HL-60/S4 treated with retinoic acid at 250 ng/mL for 4 days and 3 days (cell line): ENCODE measurements at regions not wholly inside any gene's neighbourhood (a gene's known extent, or its start where the extent isn't known, plus 50 kb on each side); places are given as distances from the start of the nearest gene placed in this dataset.

Experiments
- in situ Hi-C: fragments of 300-500 bp; cut with MboI; formaldehyde crosslinking; loops from 2 replicates; pipeline ENCODE4 v1.7.0; 2022; ENCODE audit warnings: low sequenced_read_pairs

DNA sequence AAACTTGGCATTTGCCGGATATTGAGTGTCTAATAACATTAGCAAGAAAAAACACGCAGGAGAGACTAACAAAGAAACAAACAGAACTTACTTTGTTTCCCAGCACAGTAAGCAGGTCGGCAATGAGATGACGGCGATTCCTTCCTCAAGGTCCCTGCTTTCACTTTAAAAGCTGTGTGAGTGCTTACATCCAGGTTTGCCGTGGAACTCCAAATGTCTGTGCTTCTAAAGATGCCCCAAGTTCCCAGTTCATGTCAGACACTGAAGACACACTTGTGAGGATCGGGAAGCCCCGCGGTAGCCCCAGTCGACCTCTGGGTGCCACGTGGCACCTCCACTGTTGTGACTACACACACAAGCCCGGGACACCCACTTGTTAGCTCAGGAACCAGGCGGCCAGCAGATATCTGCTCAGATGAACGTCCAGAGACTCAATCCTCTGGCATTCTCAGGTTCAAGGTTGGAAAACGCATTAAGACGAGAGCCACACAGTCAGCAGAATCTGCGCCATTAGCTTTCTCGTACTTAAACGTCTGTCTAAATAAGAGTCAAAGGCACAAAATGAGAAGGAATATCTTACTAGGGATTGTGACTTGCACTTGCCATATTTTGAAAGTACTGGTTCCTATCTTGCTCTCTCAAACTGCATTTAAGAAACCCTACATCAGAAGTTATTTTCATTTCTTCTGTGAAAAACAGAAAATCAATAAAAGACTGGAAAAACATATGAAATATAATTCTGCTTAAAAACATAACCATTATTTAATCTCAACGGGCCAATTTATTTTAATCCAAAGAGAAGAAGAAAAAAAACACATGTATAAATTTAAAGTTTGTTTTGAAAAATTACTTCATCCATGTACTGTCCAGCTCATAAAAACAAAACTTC, 207.6 kb upstream of the KLF14 start:
- in situ Hi-C loops, result no loop called here

DNA sequence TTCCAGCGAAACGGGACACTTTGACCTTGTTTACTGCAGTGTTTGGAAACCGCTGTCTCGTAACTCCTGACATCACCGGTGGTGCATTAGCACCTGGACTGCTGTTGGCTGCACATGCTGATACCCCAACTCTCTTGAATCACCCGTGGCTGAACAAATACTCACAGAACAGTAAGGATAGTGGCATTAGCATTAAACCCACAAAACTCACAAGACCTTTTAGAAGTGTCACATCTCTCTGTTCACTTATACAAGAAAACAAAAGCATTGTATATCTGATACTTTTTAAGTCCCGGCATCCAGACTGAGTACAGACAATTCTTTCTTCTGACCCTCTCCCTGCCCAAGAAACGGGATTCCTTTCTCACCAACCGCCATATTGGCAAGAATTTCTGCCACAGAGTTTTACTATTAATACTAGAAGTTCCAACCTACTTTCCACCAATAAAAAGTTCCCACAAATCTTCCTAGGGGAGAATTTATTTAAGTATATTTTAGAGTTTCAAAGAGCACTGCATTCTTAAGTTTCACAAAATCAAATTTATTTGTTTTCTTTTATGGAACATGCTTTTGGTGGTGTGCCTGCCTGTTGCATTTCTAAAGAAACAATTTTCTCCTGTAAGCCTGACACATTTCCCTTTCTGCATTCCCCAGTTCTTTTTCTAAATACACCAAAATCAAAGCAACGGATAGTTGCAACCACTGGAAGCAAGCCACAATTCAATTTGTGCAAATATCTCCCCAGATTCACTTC, 208.4 kb upstream of the KLF14 start:
- in situ Hi-C loops, result no loop called here

DNA sequence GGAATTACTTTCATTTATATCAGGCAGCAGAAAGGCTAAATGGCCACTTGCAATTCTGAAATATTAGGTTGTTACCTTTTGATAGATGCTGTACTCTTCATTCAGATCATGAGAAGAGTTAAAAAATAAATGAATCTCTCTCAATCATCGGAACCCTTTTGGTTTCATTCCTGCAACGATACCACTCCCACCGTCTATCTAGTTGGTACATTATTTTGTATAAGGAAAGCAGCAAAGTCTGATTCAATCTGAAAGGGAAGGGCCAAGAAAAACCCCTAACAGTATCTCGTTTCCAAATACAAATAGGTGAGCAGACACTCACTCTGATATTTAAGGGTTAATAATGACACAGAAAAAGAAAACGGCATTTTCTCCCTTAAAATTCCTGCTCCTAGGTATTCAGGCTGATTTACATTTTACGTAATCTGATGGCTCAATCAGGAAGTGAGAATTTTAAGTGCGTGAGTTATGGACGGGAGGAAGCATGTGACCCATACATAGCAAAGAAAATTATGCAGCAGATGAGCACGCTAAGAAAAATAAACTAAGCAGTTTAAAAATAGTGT, 209.4 kb upstream of the KLF14 start:
- in situ Hi-C loops, result no loop called here

DNA sequence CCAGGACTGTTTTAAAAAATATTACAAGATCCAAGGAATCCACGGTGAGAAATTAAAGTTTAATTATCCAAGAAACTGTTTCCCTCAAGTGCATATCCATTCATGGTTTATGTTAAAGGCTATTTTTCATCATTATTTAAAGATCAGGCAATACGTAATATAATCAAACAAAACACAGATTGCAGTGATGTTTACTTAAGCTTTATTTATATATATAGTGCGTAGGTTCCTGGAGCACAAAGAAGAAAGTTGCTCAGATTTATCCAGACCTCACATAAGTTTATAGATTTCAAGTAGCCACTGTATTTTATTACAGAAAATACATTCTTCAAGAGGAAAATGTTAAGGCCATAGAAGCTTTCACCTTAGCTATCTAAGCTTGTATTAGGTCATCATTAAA, 210.0 kb upstream of the KLF14 start:
- in situ Hi-C loops, result no loop called here

DNA sequence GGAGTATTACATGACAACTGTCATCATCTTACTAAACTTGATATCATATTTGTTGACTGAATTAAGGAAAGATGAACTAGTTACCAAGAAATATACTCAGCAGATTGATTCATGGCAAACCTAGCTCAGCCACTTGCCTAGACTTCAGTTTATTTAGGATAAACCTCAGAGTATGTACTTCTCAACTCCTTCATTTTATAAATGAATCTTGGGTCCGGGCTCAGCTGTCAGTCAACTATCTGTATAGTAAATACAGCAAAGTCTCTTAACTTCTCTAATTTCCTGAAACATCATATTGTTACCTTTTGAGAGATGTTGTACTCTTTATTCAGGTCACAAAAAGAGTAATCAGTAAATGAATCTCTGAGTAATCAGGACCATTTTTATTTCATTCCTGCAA, 211.0 kb upstream of the KLF14 start:
- in situ Hi-C loops, result no loop called here

DNA sequence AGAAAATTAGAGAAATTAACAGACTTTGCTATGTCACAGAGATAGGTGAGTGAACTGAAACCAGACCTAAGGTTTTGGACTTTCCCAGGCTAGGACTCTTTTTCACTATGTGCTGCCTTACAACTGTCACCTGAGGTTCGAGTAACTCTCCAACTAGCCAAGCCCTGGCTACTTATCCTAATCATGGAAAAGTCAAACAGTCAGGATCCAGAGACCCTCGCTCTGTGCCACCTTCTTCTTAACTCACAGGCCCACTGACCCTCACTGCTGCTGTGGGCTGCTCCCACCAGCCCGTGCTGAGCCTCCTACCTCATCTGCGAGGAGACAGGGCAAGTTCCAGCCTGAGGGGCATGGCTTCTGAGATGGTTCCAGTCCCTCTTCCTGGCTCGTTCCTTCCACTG, 211.4 kb upstream of the KLF14 start:
- in situ Hi-C loops, result no loop called here

DNA sequence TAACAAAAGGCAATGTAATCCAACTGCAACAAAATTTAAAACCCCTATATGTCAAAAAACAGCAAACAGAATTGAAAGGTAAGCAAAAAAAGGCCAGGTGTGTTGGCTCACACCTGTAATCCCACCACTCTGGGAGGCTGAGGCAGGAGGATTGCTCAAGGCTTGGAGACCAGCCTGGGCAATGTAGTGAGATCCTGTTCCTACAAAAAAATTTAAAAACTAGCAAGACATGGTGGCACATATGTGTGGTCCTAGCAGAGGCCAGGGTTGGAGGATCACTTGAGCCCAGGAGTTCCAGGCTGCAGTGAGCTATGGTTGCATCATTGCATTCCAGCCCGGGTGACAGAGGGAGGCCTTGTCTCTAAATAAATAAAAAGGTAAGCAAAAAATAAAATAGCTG, 212.1 kb upstream of the KLF14 start:
- in situ Hi-C loops, result no loop called here

DNA sequence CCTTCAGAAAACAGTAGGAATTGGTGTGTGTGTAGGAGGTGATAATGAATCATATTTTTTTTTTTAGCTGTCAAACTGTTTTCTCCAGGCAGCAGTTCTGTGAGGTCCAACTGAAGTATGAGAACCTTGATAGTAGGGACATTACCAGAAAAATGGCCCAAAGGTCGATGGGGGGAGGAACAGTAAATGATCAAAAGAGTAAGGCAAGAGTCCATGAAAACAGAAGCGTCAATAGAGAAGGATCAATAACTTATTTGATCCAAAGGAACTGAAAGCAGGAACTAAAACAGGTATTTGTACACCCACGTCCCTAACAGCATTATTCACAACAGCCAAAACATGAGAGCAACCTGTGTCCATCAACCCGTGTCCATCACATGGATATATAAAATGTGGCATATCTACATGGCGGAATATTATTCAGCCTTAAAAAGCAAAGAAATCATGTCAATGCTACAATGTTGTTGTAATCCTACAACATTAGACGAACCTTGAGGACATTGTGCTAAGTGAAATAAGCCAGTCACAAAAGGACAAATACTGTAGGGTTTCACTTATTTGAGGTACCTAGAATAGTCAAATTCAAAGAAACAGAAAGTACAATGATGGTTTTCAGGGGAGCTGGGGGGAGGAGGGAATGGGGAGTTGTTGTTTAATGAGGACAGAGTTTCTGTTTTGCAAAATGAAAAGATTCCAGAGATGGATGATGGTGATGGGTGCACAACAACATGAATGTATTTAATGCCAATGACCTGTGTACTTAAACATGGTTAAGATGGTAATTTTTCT, 214.0 kb upstream of the KLF14 start:
- in situ Hi-C loops, result no loop called here

DNA sequence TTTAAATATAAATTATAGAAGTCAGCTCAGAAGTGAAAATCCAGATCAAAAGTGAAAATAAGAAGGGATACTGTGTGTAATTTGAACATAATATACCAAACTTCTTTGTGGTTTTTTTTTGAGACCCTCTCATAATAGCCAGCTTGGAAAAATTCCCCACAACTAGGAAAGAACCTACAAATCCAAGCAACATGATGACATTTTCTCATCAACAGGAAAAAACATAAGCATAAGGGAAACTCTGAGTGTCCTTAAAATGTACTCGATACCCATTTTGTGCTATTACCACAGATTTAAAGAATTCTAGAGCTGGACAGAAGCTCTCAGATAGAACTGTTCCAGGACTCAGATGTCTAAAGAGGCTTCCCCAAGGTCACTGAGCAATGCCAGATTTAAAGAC, 214.8 kb upstream of the KLF14 start:
- in situ Hi-C loops, result no loop called here

DNA sequence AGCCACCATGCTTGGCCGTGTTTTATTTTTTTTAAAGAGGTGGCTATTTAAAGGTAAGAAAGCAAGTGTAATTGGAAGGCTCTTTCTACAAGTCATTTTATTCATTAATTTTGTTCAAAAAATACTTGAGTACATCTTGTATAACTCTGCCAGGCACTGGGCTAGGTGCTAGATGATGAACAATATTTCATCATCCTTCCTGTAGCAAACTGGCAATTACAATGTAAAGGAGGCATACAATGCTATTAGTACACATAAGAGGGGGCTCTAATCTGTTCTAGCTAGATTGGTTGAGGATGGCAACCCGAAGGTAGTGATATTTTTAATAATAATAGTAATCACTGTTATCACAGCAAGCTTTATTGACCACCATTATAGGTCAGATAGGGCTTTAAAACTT, 215.5 kb upstream of the KLF14 start:
- in situ Hi-C loops, result no loop called here

DNA sequence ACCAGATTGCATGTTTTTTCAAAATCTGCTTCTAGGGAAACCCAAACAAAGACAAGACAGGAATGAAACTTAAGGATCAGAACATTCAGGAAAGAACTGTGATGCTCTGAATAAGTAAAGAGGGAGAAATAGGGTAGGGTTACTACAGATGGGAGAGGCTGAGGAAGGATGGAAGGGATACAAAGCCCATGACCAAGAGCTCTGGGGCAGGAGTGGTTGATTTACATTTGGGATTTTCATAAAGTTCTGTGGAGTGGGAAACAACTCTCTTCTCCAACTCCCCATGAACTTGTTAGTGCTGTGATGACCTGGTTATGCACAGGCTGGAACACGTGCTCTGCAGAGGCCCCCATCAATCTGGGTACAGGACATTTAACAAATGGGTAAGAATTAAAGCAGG, 216.0 kb upstream of the KLF14 start:
- in situ Hi-C loops, result no loop called here

DNA sequence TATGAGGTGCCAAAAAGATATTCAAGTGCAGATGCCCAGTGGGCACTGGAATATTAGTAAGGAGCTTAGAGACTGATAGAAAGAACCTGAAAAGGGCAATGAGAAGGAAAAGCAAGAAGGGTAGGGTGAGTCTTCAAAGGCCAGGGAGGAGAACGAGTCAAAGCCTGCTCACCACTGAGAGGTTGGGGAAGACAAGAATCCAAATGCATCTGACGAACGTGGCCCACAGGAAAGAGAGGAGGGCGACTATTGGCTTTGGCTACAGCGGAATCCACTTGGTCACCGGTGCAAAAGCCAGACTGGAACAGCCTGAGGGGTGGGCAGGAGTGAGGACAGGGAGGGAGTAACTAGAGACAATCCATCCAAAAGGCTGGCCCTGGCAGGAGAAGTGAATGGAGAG, 216.7 kb upstream of the KLF14 start:
- in situ Hi-C loops, result no loop called here

DNA sequence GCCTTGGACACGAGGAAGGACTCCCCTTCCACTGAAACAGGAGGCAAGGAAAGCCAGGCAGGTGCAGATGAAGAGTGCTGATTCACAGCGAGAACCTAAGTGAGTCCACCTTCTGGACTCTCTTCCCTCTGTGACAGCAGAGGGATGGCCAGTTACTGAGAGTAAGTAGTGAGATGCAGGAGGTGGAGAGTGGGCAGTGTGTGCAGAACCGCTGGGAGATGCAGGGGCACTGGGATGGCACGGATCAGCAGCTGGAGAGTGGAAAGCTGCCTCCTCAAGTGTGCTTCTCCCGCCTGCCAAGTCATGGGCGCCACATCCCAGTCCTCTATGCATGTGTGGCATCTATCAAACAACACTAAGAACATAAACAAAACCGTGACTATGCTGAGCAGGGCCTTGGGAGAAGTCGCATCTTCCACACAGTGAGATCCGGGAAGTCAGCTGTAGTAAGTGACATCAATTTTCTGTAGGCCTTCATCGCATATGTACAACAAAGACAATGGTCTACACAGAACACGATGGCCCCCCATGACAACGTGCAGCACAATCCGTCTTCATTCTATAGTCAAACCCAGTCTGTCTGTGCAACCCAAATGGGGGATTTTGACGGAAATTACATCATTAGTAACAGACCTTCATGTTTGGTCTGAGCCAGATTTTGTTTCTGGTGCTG, 217.4 kb upstream of the KLF14 start:
- in situ Hi-C loops, result no loop called here

DNA sequence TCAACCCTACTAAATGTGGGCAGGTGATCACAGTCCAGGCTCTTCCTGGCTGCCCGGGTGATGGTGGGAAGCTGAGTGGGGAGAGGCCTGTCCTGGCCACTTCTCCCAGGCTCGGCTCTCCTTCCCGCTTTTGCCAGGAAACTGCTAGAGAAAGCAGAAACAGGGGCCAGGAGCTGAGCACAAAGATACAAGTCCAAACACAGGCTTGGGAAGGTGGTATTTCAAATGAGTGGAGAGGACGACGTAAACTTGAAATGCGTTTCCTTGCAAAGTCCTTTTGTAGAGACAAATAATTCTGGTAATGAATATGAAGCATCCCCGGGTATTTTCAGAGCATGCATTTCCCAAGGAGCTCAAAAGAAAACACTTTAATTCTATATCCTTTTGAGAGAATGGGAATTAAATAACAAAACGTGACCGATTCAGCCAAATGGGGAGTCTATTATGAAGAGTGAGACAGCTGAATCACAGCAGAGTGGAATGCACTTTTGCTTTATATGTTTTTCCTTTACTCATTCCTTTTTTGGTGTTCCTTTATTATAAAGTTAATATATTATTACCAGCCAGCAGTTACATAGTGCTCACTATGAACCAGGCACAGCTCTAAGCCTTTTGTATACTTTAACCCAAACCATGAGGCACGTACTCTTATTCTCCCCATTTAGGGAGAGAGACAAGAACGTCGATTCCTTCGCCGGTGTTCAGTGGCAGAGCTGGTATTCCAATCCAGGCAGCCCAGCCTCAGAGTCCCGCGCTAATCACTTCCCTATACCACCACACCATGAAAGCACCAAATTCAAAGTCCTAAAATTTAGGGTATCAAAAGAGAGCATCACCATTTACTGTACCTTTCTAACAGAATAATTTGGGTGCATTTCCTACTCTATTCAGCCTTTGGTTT, 218.2 kb upstream of the KLF14 start:
- in situ Hi-C loops, result no loop called here

DNA sequence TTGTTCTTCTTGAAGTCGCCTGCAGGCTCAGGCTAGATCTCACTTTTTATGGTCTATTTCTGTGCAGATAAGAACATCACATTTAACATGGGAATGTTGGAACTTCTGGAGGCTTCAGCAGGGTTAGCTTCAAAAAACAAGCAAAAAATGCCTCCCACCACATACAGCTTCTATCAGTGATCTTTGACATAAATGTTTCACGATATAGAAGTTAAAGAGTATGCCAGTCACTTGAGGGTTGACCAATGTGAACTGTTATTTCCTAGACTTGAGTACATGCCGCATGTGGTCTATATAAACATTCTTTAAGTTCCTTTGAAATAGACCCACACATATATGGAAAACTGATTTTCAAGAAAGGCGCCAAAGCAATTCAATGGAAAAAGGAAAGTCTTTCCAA, 219.2 kb upstream of the KLF14 start:
- in situ Hi-C loops, result no loop called here

DNA sequence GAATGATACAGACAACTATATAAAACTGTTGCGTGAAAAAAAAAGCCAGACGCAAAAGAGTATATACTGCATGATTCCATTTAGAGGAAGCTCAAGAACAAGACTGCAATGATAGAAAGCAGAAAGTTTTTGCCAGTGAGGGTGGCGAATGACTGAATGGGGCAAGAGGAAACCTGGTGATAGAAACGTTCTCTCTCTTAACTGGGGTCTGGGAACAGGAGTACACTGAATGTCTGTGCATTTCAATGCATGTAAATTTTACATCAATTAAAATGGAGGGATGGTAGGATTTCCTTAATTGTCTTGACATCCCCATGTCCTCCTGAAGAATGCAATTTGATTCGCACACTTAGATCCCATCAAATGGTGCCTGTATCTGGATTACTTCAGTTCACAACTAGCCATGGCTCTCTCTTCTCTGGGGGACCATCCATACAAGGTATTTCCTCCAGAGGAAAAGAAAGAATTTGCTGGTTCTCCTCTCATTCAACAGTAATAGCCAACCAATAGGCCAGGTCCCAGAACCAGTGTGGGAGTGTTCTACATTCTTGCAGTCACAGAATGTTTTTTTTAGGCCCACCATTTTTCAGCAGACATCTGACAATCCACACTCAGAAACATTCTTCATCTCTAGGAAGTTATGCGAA, 221.0 kb upstream of the KLF14 start:
- in situ Hi-C loops, result no loop called here

DNA sequence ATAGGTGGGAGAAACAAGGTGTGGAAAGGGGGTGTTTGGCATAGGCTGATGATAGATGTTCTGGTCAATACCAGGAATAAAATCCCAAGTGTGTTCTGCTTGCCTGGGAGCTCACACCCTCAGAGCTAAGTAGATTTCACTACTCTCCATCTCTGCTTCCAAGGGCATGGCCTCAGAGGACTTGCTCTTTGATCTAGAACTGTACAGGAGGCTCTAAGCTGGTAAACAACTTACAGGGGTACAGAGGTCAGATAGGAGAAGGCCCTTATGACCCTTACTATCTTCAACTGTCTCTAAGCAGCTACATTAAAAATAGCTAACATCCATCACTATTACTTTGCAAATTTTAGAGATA, 221.5 kb upstream of the KLF14 start:
- in situ Hi-C loops, result no loop called here

DNA sequence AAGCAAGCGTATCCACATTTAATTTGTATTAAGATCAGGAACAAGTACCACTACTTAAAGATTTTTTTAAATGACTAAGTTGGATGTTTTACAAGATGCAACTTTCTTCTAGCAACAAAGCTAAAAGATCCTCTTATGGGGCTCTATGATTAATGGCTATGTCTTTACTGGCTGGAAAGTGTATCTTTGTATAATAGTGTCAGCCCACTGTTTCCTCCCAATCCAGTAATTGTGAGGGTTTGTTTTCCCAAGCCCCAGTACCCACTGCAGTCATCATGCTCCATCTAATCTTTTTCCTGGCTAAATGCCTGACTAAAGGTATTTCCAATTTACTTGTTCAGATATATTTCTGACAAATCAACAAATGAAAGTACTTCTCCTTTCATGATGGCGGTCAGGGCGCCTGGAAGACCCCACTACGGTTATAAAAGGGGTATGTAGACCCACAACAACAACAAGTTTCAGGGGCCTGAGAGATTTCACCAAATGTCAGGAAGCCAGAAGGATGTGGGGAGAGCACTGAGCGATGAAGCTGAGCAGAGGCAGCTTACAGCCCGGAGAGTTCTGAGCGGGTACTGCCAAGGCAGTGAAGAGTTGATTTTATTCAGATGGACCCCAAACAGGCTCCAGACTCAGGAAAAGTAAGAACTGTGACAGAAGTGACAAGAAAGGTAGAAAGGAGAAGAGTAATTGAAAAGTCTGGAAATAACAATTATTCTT, 222.6 kb upstream of the KLF14 start:
- in situ Hi-C loops, result no loop called here

DNA sequence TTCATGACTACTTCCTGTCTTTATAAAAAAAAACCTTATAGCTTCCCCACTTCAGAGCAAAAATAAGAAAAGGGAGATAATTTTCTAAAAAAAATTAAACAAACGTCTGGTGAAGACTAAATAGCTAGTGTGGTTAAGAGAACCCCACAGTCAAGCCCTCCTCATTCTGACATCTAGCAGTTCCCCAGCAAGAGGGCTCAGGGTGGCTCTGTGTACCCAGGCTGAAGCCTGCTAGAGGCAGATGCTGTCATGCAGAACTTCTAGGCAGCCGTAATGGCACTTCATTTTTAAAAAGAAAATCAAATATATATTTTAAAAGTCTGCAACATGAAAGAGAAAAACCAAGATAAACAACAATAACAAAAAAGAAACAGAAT, 223.1 kb upstream of the KLF14 start:
- in situ Hi-C loops, result no loop called here
